Activated T-helper 1 cell treated with Interleukin-2 at 50 U/mL for 16 hours (primary cell): ENCODE measurements at regions not wholly inside any gene's neighbourhood (a gene's known extent, or its start where the extent isn't known, plus 50 kb on each side); places are given as distances from the start of the nearest gene placed in this dataset.

ENCODE experiments used
- DNase-seq: peaks from one replicate; pipeline ENCODE4 v3.0.0-alpha.2; 2020; ENCODE audit warnings: low read depth

GRCh38 chr15:66945842-66946241, 119.6 kb upstream of the SMAD3 start:
- DNase-seq: no peak

- peak; percentile 55 for DNase-seq
Observed at GRCh38 chr15:66946578-66947164, 118.7 kb upstream of the SMAD3 start.

DNA sequence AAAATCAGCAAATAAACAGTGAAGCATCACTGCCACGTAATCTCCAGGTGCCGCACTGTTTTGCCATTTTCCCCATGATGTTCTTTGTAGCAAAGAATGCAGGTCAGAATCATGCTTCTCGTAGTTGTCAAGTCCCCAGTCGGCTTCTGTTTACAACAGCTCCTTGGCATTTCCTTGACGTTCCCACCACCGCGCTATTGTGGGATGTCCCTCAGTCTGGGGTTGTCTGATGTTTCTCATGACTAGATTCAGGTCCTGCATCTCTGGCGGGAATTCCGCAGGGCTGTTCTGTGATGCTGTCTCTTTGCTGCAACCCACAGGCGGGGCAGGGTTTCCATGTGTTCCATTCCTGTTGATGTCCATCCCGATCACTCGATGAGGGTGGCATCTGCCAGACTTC, 117.9 kb upstream of the SMAD3 start:
- DNase-seq: no peak

- no peak for DNase-seq
Observed at GRCh38 chr15:66948294-66948693, 117.1 kb upstream of the SMAD3 start.

DNA sequence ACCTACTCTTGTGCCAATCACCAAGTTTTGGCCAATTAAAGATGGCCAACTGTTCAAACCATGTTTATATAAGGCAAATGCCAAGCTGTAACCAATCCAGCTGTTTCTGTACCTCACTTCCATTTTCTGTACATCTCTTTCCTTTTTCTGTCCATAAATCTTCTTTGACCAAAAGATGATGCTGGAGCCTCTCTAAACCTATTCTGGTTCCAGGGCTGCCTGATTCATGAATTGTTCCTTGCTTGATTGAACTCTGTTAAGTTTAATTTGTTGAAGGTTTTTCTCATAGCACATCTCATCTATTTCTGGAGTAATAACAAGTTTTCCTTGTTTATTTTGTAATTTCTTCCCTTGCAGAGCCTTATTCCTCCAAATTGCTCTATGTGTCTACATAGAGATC, 115.3 kb upstream of the SMAD3 start:
- DNase-seq: no peak

GRCh38 chr15:66951531-66952320, 113.7 kb upstream of the SMAD3 start:
- DNase-seq: no peak

GRCh38 chr15:66952756-66953522, 112.5 kb upstream of the SMAD3 start:
- no peak for DNase-seq

DNA sequence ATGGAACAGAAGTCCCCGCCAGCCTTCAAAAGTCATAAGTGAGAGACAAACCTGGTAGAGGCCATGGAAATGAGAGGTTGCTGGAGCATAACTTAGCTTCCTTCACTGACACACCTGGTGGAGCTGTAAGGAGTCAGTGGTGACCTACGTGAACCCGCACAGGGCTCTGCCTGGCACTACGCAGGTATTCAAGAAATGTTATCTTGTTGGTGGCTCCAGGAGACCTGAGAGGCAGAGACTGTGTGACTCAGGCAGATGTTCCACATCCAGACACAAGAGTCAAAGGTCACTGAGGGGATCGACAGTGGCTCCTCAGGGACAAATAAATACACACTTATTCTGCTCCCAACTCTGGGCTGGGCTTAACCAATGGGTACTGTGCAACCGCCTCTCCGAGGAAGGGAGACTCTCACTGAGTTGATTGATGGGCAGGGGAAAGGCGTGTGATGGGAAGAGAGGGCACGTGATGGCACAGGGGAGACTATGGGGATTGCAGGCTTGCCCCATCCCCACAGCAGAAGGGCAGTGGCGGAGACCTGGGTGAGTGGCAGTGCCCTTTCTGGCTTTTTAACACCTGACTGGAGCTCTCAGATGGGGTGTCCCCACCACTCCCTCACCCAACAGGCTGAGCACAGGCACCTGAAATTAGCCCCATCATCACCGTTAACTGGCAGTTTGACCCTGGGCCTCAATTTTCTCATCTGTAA, 111.7 kb upstream of the SMAD3 start:
- no peak for DNase-seq

DNA sequence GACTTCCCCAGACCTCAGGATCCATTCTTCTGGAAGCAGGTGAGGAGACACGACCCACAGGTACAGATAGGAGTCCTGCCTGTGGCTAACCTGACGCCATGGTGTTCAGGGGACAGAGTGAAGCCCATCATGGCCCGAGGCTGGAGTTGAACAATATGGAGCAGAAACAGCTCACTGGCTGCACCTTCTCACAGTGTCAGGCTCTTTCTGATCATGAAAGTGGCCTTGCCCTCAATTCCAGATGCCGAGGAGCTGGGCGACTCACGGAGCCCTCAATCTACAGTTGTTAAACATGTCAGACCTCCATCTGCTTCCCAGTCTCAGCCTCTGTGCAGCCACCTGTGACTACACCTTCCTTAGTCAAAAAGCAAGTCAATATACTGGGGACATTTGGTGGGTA, 110.8 kb upstream of the SMAD3 start:
- no peak for DNase-seq

- DNase-seq: no peak
Observed at GRCh38 chr15:66955001-66955516, 110.3 kb upstream of the SMAD3 start.

- no peak for DNase-seq
Observed at GRCh38 chr15:66955871-66956585, 109.4 kb upstream of the SMAD3 start.

DNA sequence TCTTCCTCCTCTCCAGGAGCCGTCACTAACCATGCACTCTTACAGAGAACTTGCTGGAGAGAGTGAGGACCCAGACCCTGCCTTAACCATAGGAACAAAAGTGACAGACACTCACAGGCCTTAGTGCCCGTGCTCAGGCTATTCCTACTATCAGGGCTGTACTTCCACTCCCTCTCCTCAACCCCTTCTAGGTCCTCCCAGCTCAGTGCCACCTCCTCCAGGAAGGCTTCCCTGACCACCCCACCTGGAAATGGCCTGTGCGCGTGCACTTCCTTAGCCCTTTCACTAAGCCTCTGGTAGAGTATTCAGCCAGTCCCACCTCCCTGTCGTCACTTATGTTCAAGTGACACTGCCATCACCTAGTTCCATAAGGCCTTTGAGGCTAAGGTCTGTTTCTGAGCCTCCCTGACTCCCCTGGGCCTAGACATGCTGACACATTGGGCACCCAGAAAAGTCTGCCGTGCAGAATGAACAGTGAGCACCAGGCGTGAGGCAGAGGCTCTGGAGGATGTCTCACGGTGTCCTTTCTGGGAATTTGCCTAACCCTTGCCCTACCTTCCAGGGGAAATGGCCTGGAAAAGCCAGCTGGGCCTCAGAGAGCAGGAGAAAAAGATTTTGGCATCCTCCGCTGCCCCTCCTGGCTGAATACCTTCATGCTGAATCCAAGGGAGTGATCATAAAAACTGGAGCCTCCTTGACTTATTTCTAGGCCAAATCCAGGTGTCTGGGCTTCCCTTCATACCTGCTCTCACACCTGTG, 108.6 kb upstream of the SMAD3 start:
- no peak for DNase-seq

DNA sequence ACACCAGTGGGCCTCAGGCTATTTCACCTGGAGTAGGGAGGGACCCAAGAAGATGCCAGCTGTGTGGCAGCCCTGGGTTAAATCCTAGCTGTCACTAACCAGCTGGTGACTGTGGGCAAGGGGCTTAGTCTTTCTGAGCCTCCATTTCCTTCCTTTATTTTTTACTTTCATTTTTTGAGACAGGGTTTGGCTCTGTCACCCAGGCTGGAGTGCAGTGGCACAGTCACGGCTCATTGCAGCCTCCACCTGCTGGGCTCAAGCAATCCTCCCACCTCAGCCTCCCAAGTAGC, 108.0 kb upstream of the SMAD3 start:
- no peak for DNase-seq

- DNase-seq: no peak
Observed at GRCh38 chr15:66959066-66959465, 106.3 kb upstream of the SMAD3 start.

- no peak for DNase-seq
Observed at GRCh38 chr15:66959875-66960274, 105.5 kb upstream of the SMAD3 start.

DNA sequence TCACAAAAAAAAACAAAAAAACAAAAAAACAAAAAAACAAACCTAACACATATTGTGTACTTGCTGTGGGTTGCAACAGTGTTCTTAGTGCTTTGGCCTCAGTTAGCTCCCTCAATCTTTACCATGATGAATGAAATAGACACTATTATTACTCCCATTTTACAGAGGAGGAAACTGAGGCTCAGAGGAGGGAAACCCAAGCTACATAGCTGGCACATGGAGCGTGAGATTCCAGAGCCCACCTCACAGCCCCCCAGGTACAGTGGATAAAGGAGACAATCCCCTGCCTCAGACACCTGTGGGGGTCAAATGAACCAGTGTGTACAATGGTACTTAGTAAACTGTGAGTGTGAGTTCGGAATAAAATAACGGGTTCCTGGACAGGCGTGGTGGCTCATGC, 104.9 kb upstream of the SMAD3 start:
- no peak for DNase-seq

DNA sequence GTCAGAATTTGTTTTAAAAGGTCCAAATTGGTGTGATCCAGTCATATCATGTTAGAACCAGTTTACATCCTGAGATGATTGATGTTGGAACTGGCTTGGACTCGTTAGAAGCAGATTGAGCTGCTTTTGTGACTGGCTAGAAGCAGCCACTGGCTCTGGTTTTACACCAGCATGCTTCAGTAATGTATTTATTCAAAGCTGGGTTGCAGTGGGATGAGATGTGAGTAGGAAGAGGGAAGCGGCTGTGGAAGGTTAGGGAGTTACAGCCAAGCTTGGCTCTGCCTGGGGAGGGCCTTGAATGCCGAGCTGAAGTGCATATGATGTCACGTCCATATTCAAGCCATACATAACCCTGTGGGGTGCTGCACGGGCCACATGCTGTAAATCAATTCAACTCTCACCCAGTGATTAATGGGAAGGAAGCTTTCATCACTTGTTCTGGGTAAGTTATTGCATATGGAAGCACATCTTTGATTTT, 104.0 kb upstream of the SMAD3 start:
- DNase-seq: no peak

GRCh38 chr15:66961901-66962300, 103.5 kb upstream of the SMAD3 start:
- DNase-seq: no peak

GRCh38 chr15:66962522-66962921, 102.9 kb upstream of the SMAD3 start:
- no peak for DNase-seq

- no peak for DNase-seq
Observed at GRCh38 chr15:66963084-66963483, 102.3 kb upstream of the SMAD3 start.

DNA sequence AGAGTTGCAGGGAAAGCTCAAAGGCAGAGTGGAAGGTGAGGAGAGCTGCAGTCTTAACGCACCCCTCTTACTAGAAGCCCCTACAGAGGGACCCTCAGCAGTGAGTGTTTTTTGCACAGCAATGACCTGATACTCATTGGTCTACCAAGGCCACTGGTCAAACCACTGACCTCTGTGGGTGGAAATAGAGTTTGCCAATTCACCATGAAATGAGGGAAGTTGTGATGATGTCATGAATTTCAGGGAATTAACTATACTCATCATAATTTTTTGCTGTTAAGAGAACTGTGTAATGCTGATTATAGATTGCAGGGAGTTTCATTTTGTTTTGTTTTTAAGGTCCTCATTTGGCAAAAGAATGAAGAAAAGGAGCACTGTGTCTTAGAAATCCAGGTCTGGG, 101.7 kb upstream of the SMAD3 start:
- DNase-seq: no peak
